HepG2 (cell line): ENCODE measurements at regions not wholly inside any gene's neighbourhood (a gene's known extent, or its start where the extent isn't known, plus 50 kb on each side); places are given as distances from the start of the nearest gene placed in this dataset.
A peak's percentile ranks its signal among the peaks of the same experiment; 100 is the strongest.

Experiments used
- ATF7-NPFF ChIP-seq: sonication (generic); formaldehyde crosslinking; IDR thresholded peaks from 2 replicates; pipeline ENCODE4 v1.8.1; 2023; ENCODE audit warnings: mild to moderate bottlenecking, low read depth, missing genetic modification reagents, moderate library complexity
- CTCF ChIP-seq: sonication (generic); formaldehyde crosslinking; IDR thresholded peaks from 2 replicates; pipeline ENCODE4 v1.5.0; 2020; ENCODE audit warnings: mild to moderate bottlenecking, missing genetic modification reagents, moderate library complexity
- DNMT1 ChIP-seq: sonication (generic); formaldehyde crosslinking; IDR thresholded peaks from 2 replicates; pipeline ENCODE4 v1.5.1; 2020; ENCODE audit warnings: mild to moderate bottlenecking, missing genetic modification reagents
- HOXA3 ChIP-seq: sonication (generic); formaldehyde crosslinking; IDR thresholded peaks from 2 replicates; pipeline ENCODE4 v1.5.0; 2020; ENCODE audit warnings: missing genetic modification reagents
- JUND ChIP-seq: sonication (generic); formaldehyde crosslinking; IDR thresholded peaks from 2 replicates; pipeline ENCODE4 v1.8.0; 2022; ENCODE audit warnings: mild to moderate bottlenecking, missing genetic modification reagents
- MED1 ChIP-seq: sonication (generic); formaldehyde crosslinking; IDR thresholded peaks from 2 replicates; pipeline ENCODE4 v1.4.0; 2020; ENCODE audit warnings: missing genetic modification reagents
- PREB ChIP-seq: sonication (generic); formaldehyde crosslinking; IDR thresholded peaks from 2 replicates; pipeline ENCODE4 v1.4.0; 2020; ENCODE audit warnings: missing genetic modification reagents
- RERE ChIP-seq: IDR thresholded peaks from 2 replicates; pipeline ENCODE4 v1.6.1; 2016; ENCODE audit warnings: low read depth, missing genetic modification reagents, missing compliant biosample characterization
- SP2 ChIP-seq: sonication (generic); formaldehyde crosslinking; IDR thresholded peaks from 2 replicates; pipeline ENCODE4 v1.5.1; 2020; ENCODE audit warnings: mild to moderate bottlenecking, missing genetic modification reagents
- SP4 ChIP-seq: sonication (generic); formaldehyde crosslinking; IDR thresholded peaks from 2 replicates; pipeline ENCODE4 v1.8.1; 2023; ENCODE audit warnings: mild to moderate bottlenecking, missing genetic modification reagents
- TEAD3 ChIP-seq: optimal IDR thresholded peaks from 2 replicates; pipeline ENCODE3; 2016; ENCODE audit warnings: borderline replicate concordance
- TFDP2 ChIP-seq: sonication (generic); formaldehyde crosslinking; IDR thresholded peaks from 2 replicates; pipeline ENCODE4 v1.4.0; 2020; ENCODE audit warnings: missing genetic modification reagents
- USF2 ChIP-seq, 2 experiments: sonication (generic) in 1 of 2; formaldehyde crosslinking in 1 of 2; IDR thresholded peaks; 2 replicates each; pipeline versions ENCODE4 v1.5.1 to v1.6.1; 2011 to 2020; ENCODE audit warnings: borderline replicate concordance in 1 of 2, low read depth in 1 of 2, low read length in 1 of 2, mild to moderate bottlenecking in 1 of 2, missing genetic modification reagents in 1 of 2, moderate library complexity in 1 of 2
- ZFP36L2 ChIP-seq: sonication (generic); formaldehyde crosslinking; IDR thresholded peaks from 2 replicates; pipeline ENCODE4 v1.4.0; 2020; ENCODE audit warnings: missing genetic modification reagents
- ZNF205 ChIP-seq: IDR thresholded peaks from 2 replicates; pipeline ENCODE4 v1.6.1; 2018; ENCODE audit warnings: missing biosample characterization, missing genetic modification reagents
- ZNF431 ChIP-seq: sonication (generic); formaldehyde crosslinking; IDR thresholded peaks from 2 replicates; pipeline ENCODE4 v1.9.0; 2022; ENCODE audit warnings: missing genetic modification reagents, low read depth, mild to moderate bottlenecking, borderline replicate concordance
- ZNF556 ChIP-seq: sonication (generic); formaldehyde crosslinking; IDR thresholded peaks from 2 replicates; pipeline ENCODE4 v1.4.0; 2020; ENCODE audit warnings: mild to moderate bottlenecking, missing genetic modification reagents, borderline replicate concordance
- ZSCAN30 ChIP-seq: sonication (generic); formaldehyde crosslinking; IDR thresholded peaks from 2 replicates; pipeline ENCODE4 v1.5.0; 2020; ENCODE audit warnings: mild to moderate bottlenecking, missing genetic modification reagents

- no peak for TF ChIP-seq DNMT1 (CRISPR knock-in tag)
- TF ChIP-seq RERE (CRISPR knock-in tag) = no peak
- TF ChIP-seq ZNF431 = no peak
- TF ChIP-seq ZNF205 = 0 out of 2 replicates have a peak, but pooled peaks have one; percentile 40
- TF ChIP-seq CTCF (CRISPR knock-in tag) = peak; percentile 88
- no peak for TF ChIP-seq ZFP36L2 (CRISPR knock-in tag)
- TF ChIP-seq SP4 = no peak
- peak; percentile 27 for TF ChIP-seq TEAD3
- TF ChIP-seq HOXA3 = peak; percentile 22; the same call in 1 of the 2 replicates
- no peak for TF ChIP-seq SP2 (CRISPR knock-in tag)
- no peak for TF ChIP-seq PREB
- no peak for TF ChIP-seq USF2 (IDR thresholded peaks at IDR 0.05; ENCODE audit: low read depth, low read length)
- no peak for TF ChIP-seq USF2 (CRISPR knock-in tag; IDR thresholded peaks at IDR 0.05; ENCODE audit: borderline replicate concordance)
- TF ChIP-seq TFDP2 = no peak
- TF ChIP-seq MED1 (CRISPR knock-in tag) = no peak
- 0 out of 2 replicates have a peak, but pooled peaks have one; percentile 34 for TF ChIP-seq ATF7-NPFF
- TF ChIP-seq ZNF556 = no peak
- TF ChIP-seq ZSCAN30 (CRISPR knock-in tag) = no peak
- TF ChIP-seq JUND = no peak
These were observed 336.9 kb upstream of the NPSR1 start (continued) for GRCh38 chr7:34320926-34321661.
